ENCODE measurements at regions not wholly inside any gene's neighbourhood (a gene's known extent, or its start where the extent isn't known, plus 50 kb on each side); places are given as distances from the start of the nearest gene placed in this dataset.
"Not testable (repeated sequence)": the region's sequence is repeated elsewhere in the genome, so short reads cannot be mapped to it uniquely, and the experiment has no call there.

- CTCF ChIA-PET; H2AFZ ChIP-seq (ENCODE audit: low read depth, low read length); POLR2A ChIA-PET; FAIRE-seq; H3K9me1 ChIP-seq (replicated peaks; ENCODE audit: control insufficient read depth, extremely low read depth, insufficient read depth, low read length); H3K4me1 ChIP-seq (ENCODE audit: control insufficient read depth, extremely low read depth, insufficient read depth, low read length); H3K79me2 ChIP-seq (ENCODE audit: control insufficient read depth, insufficient read depth, low read length); H4K20me1 ChIP-seq (replicated peaks; ENCODE audit: control insufficient read depth, extremely low read depth, insufficient read depth, low read length); DNase-seq (ENCODE audit: low read depth, low spot score); BruUV-seq (replicated peaks); H3K4me2 ChIP-seq (ENCODE audit: insufficient read depth, low read length); dilution Hi-C loops (cut with MboI; ENCODE audit: extremely low pct_ligation_motif_present, low sequenced_read_pairs); H3K36me3 ChIP-seq (ENCODE audit: control insufficient read depth in 2 of 2, extremely low read depth in 1 of 2, insufficient read depth in 2 of 2, low read length in 2 of 2); H3K9me3 ChIP-seq (replicated peaks; ENCODE audit: control insufficient read depth, insufficient read depth, low read length); H3K27me3 ChIP-seq (ENCODE audit: control insufficient read depth in 2 of 2, insufficient read depth in 2 of 2, low read length in 2 of 2); H3K4me3 ChIP-seq (replicated peaks in 1 of 3; ENCODE audit: insufficient read depth in 1 of 3, low read depth in 1 of 3, low read length in 3 of 3); H3K9ac ChIP-seq (replicated peaks; ENCODE audit: extremely low read depth, insufficient read depth, low read length); intact Hi-C loops (cut with micrococcal nuclease); H3K27ac ChIP-seq (ENCODE audit: insufficient read depth, low read depth, low read length): not testable (repeated sequence)
Observed at GRCh38 chr15:30499233-30499632, 52.6 kb upstream of the GOLGA8Q start.

DNA sequence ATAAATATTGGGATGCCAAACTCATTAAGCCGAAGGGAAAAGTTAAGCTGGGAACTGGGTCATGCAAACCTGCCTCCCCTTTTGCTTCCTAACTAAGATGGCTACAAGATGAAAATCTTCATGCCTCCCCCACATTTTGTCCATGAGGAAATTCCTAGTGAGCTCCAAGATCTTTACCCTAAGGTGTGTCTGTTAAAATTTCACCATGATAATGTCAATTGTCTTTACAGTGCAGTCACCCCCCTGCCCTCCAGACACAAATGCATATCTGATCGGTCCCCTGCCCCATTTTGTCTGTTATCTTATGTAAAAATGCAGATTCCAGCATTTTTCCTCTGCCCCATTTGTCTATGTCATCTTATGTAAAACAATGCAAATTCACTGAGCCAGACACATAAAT, 51.3 kb upstream of the GOLGA8Q start:
- BruUV-seq (replicated peaks); H3K4me2 ChIP-seq (ENCODE audit: insufficient read depth, low read length); CTCF ChIA-PET; H2AFZ ChIP-seq (ENCODE audit: low read depth, low read length); H3K36me3 ChIP-seq (ENCODE audit: control insufficient read depth in 2 of 2, extremely low read depth in 1 of 2, insufficient read depth in 2 of 2, low read length in 2 of 2); H3K4me1 ChIP-seq (ENCODE audit: control insufficient read depth, extremely low read depth, insufficient read depth, low read length); H3K27ac ChIP-seq (ENCODE audit: insufficient read depth, low read depth, low read length); H3K27me3 ChIP-seq (ENCODE audit: control insufficient read depth in 2 of 2, insufficient read depth in 2 of 2, low read length in 2 of 2); intact Hi-C loops (cut with micrococcal nuclease); POLR2A ChIA-PET; FAIRE-seq; H3K4me3 ChIP-seq (replicated peaks in 1 of 3; ENCODE audit: insufficient read depth in 1 of 3, low read depth in 1 of 3, low read length in 3 of 3); H3K79me2 ChIP-seq (ENCODE audit: control insufficient read depth, insufficient read depth, low read length); H3K9ac ChIP-seq (replicated peaks; ENCODE audit: extremely low read depth, insufficient read depth, low read length); H3K9me3 ChIP-seq (replicated peaks; ENCODE audit: control insufficient read depth, insufficient read depth, low read length); DNase-seq (ENCODE audit: low read depth, low spot score); dilution Hi-C loops (cut with MboI; ENCODE audit: extremely low pct_ligation_motif_present, low sequenced_read_pairs); H3K9me1 ChIP-seq (replicated peaks; ENCODE audit: control insufficient read depth, extremely low read depth, insufficient read depth, low read length); H4K20me1 ChIP-seq (replicated peaks; ENCODE audit: control insufficient read depth, extremely low read depth, insufficient read depth, low read length): not testable (repeated sequence)
